GM12878 (cell line): ENCODE measurements at regions not wholly inside any gene's neighbourhood (a gene's known extent, or its start where the extent isn't known, plus 50 kb on each side); places are given as distances from the start of the nearest gene placed in this dataset.
A peak's percentile ranks its signal among the peaks of the same experiment; 100 is the strongest.

Experiments
- BACH1 ChIP-seq: fragments of 450-650 bp; IDR thresholded peaks from 2 replicates; pipeline ENCODE4 v1.6.1; 2017; ENCODE audit warnings: mild to moderate bottlenecking, borderline replicate concordance
- CEBPB ChIP-seq, 2 experiments: fragments of 150-350 bp in 1 of 2; IDR thresholded peaks; 2 replicates each; pipeline ENCODE4 v1.6.1; 2012 to 2014; ENCODE audit warnings: low read depth in 2 of 2, low read length in 2 of 2, borderline replicate concordance in 1 of 2, inconsistent platforms in 1 of 2
- CREB1 ChIP-seq: IDR thresholded peaks from 2 replicates; pipeline ENCODE4 v1.6.1; 2012; ENCODE audit warnings: low read depth, mild to moderate bottlenecking, inconsistent platforms
- EGR1 ChIP-seq, 2 experiments: IDR thresholded peaks; 1 replicate in 1 of 2; 2 replicates in 1 of 2; pipeline ENCODE4 v1.6.1; 2011 to 2012; ENCODE audit warnings: low read depth in 2 of 2, low read length in 2 of 2, borderline replicate concordance in 1 of 2, mild to moderate bottlenecking in 1 of 2, moderate library complexity in 1 of 2
- FOXK2 ChIP-seq: fragments of 450-650 bp; IDR thresholded peaks from 2 replicates; pipeline ENCODE4 v1.6.1; 2017; ENCODE audit warnings: mild to moderate bottlenecking, moderate library complexity
- IKZF1 ChIP-seq: fragments of 450-650 bp; conservative IDR thresholded peaks from 2 replicates; pipeline ENCODE4 v1.6.1; 2017; ENCODE audit warnings: antibody characterized with exemption, mild to moderate bottlenecking
- MEF2A ChIP-seq: IDR thresholded peaks from 2 replicates; pipeline ENCODE4 v1.6.1; 2011; ENCODE audit warnings: low read depth, mild to moderate bottlenecking, low read length, moderate library complexity; ENCODE audit not compliant: insufficient read depth
- MYC ChIP-seq: IDR thresholded peaks from 2 replicates; pipeline ENCODE4 v1.6.1; 2011; ENCODE audit warnings: mild to moderate bottlenecking, low read length, moderate library complexity, inconsistent platforms; ENCODE audit not compliant: insufficient read depth, insufficient replicate concordance, insufficient read length, severe bottlenecking
- NFIC ChIP-seq: IDR thresholded peaks from 2 replicates; pipeline ENCODE4 v1.6.1; 2012; ENCODE audit warnings: low read depth, mild to moderate bottlenecking, inconsistent platforms, low read length, moderate library complexity
- NR2F1 ChIP-seq: fragments of 450-650 bp; conservative IDR thresholded peaks from 2 replicates; pipeline ENCODE4 v1.6.1; 2017; ENCODE audit warnings: mild to moderate bottlenecking
- RAD21 ChIP-seq: IDR thresholded peaks from 2 replicates; pipeline ENCODE4 v1.6.1; 2011; ENCODE audit warnings: mild to moderate bottlenecking, low read depth, low read length, moderate library complexity; ENCODE audit not compliant: insufficient read depth
- RELA ChIP-seq: fragments of 450-650 bp; IDR thresholded peaks from 2 replicates; pipeline ENCODE4 v1.8.0; 2014; ENCODE audit warnings: borderline replicate concordance; ENCODE audit not compliant: partially characterized antibody
- SMARCA5 ChIP-seq: fragments of 450-650 bp; IDR thresholded peaks from 2 replicates; pipeline ENCODE4 v1.6.1; 2017; ENCODE audit warnings: mild to moderate bottlenecking
- SREBF1 ChIP-seq: IDR thresholded peaks from 2 replicates; pipeline ENCODE4 v1.6.1; 2012; ENCODE audit warnings: mild to moderate bottlenecking, low read length
- TARDBP ChIP-seq: IDR thresholded peaks from 2 replicates; pipeline ENCODE4 v1.6.1; 2016; ENCODE audit warnings: borderline replicate concordance
- TCF12 ChIP-seq: IDR thresholded peaks from 2 replicates; pipeline ENCODE4 v1.6.1; 2011; ENCODE audit warnings: low read depth, mild to moderate bottlenecking, low read length
- WRNIP1 ChIP-seq: IDR thresholded peaks from 2 replicates; pipeline ENCODE4 v1.6.1; 2011; ENCODE audit warnings: low read depth, low read length, improper control_type of control experiment, borderline replicate concordance
- TF ChIP-seq, protein P1 (sequence below): IDR thresholded peaks from 2 replicates; pipeline ENCODE4 v1.6.1; 2011; ENCODE audit warnings: borderline replicate concordance, low read depth, mild to moderate bottlenecking, moderate library complexity, mixed read lengths, low read length; ENCODE audit not compliant: insufficient read depth; ENCODE audit errors: extremely low read length
- TF ChIP-seq, protein P2 (sequence below): fragments of 450-650 bp; IDR thresholded peaks from 2 replicates; pipeline ENCODE4 v1.6.1; 2017; ENCODE audit warnings: mild to moderate bottlenecking, moderate library complexity
- TF ChIP-seq, protein P3 (sequence below): IDR thresholded peaks from 2 replicates; pipeline ENCODE4 v1.6.1; 2011; ENCODE audit warnings: mild to moderate bottlenecking, low read depth, low read length, moderate library complexity; ENCODE audit not compliant: insufficient replicate concordance
- TF ChIP-seq, protein P4 (sequence below): fragments of 450-650 bp; IDR thresholded peaks from 2 replicates; pipeline ENCODE4 v1.6.1; 2016; ENCODE audit warnings: mild to moderate bottlenecking

DNA sequence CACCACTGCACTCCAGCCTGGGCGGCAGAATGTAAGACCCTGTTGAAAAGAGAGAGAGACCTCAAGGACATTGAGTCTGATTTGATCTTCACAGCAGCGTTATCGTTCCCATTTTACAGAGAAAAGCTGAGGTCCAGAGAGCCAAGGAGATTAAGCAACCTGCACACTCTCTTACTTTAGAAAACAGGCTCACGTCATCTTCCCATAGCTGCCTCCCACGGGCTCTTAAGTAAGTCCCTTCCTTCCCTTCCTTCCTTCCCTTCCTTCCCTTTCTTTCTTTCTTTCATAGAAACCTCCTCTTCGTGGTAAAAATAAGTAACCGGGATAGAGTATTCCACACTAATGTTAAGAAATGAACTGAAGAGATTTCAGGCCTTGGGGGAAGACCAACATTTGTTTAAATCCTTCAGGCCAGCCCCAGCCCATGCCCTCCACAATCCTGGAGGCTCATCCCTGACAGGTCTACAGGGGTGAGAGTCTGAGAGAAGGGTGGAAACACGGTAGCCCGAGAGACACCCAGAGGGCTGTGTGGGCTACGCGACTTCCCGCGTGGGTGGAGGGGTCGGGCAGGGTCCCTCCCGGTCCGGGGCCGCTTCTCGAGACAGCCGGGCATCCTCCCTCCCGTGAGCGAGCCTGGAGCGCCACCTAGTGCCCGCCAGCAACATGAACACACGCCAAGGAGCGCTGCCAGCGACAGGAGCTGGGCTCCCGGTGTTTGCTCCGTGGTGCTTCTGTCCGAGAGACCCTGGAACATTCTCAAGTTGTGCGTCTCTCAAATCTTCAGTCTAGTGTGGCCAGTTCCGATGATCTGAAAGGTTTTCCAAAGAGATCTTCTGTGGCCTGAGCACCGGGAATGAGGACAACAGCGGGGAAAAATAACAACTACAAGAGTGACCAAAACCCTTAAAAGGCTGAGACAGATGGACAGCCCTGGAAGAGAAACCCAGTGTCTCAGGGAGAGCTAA is 160.3 kb downstream of the INO80D start (continued):
- TF ChIP-seq MYC (no peak), FOXK2 (no peak), BACH1 (no peak), RELA (no peak), CEBPB (IDR thresholded peaks at IDR 0.05; ENCODE audit: borderline replicate concordance in 1 of 2, low read depth in 2 of 2, low read length in 2 of 2) (no peak), SREBF1 (no peak), TARDBP (no peak), NFIC (no peak), CREB1 (no peak), SMARCA5 (0 out of 2 replicates have a peak, but pooled peaks have one; percentile 37), NR2F1 (no peak), TCF12 (no peak), MEF2A (no peak), WRNIP1 (no peak), EGR1 (IDR thresholded peaks at IDR 0.05; ENCODE audit: borderline replicate concordance in 1 of 2, low read depth in 2 of 2, low read length in 2 of 2) (0 out of 3 replicates have a peak, but pooled peaks of 1 of the 2 experiments have one; percentile 5), IKZF1 (0 out of 2 replicates have a peak, but pooled peaks have one; percentile 24), RAD21 (peak; percentile 84)
- TF ChIP-seq, protein P1, sequence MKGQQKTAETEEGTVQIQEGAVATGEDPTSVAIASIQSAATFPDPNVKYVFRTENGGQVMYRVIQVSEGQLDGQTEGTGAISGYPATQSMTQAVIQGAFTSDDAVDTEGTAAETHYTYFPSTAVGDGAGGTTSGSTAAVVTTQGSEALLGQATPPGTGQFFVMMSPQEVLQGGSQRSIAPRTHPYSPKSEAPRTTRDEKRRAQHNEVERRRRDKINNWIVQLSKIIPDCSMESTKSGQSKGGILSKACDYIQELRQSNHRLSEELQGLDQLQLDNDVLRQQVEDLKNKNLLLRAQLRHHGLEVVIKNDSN: no peak
- TF ChIP-seq, protein P2, sequence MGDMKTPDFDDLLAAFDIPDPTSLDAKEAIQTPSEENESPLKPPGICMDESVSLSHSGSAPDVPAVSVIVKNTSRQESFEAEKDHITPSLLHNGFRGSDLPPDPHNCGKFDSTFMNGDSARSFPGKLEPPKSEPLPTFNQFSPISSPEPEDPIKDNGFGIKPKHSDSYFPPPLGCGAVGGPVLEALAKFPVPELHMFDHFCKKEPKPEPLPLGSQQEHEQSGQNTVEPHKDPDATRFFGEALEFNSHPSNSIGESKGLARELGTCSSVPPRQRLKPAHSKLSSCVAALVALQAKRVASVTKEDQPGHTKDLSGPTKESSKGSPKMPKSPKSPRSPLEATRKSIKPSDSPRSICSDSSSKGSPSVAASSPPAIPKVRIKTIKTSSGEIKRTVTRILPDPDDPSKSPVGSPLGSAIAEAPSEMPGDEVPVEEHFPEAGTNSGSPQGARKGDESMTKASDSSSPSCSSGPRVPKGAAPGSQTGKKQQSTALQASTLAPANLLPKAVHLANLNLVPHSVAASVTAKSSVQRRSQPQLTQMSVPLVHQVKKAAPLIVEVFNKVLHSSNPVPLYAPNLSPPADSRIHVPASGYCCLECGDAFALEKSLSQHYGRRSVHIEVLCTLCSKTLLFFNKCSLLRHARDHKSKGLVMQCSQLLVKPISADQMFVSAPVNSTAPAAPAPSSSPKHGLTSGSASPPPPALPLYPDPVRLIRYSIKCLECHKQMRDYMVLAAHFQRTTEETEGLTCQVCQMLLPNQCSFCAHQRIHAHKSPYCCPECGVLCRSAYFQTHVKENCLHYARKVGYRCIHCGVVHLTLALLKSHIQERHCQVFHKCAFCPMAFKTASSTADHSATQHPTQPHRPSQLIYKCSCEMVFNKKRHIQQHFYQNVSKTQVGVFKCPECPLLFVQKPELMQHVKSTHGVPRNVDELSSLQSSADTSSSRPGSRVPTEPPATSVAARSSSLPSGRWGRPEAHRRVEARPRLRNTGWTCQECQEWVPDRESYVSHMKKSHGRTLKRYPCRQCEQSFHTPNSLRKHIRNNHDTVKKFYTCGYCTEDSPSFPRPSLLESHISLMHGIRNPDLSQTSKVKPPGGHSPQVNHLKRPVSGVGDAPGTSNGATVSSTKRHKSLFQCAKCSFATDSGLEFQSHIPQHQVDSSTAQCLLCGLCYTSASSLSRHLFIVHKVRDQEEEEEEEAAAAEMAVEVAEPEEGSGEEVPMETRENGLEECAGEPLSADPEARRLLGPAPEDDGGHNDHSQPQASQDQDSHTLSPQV: no peak
- TF ChIP-seq, protein P3, sequence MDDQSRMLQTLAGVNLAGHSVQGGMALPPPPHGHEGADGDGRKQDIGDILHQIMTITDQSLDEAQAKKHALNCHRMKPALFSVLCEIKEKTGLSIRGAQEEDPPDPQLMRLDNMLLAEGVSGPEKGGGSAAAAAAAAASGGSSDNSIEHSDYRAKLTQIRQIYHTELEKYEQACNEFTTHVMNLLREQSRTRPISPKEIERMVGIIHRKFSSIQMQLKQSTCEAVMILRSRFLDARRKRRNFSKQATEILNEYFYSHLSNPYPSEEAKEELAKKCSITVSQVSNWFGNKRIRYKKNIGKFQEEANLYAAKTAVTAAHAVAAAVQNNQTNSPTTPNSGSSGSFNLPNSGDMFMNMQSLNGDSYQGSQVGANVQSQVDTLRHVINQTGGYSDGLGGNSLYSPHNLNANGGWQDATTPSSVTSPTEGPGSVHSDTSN: no peak
- TF ChIP-seq, protein P4, sequence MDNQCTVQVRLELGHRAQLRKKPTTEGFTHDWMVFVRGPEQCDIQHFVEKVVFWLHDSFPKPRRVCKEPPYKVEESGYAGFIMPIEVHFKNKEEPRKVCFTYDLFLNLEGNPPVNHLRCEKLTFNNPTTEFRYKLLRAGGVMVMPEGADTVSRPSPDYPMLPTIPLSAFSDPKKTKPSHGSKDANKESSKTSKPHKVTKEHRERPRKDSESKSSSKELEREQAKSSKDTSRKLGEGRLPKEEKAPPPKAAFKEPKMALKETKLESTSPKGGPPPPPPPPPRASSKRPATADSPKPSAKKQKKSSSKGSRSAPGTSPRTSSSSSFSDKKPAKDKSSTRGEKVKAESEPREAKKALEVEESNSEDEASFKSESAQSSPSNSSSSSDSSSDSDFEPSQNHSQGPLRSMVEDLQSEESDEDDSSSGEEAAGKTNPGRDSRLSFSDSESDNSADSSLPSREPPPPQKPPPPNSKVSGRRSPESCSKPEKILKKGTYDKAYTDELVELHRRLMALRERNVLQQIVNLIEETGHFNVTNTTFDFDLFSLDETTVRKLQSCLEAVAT: no peak
